SK-N-SH (cell line): ENCODE measurements at regions not wholly inside any gene's neighbourhood (a gene's known extent, or its start where the extent isn't known, plus 50 kb on each side); places are given as distances from the start of the nearest gene placed in this dataset.

Experiments used
- CTCF ChIA-PET: fragments of 300-600, 350-600 bp; formaldehyde crosslinking; extraction: SDS; loops from one replicate; lab custom pipeline; 2021; lab: Yijun Ruan, JAX
- POLR2A ChIA-PET: fragments of 350-600 bp; sonication (Branson Sonifier 250); formaldehyde crosslinking; extraction: SDS; loops from one replicate; lab custom pipeline; 2020; ENCODE audit warnings: antibody characterized with exemption, inconsistent platforms; lab: Yijun Ruan, JAX
- DNase-seq: peaks from one replicate; pipeline ENCODE4 v3.0.0; 2012
- H2AFZ ChIP-seq: fragments of 200-600 bp; sonication (generic); 2 replicates; pipeline ENCODE4 v1.8.1; 2016; ENCODE audit warnings: antibody characterized with exemption, mild to moderate bottlenecking, low read depth
- H3F3A ChIP-seq: fragments of 200-600 bp; sonication (generic); replicated peaks from 2 replicates; pipeline ENCODE3; 2016; ENCODE audit warnings: antibody characterized with exemption, mild to moderate bottlenecking; ENCODE audit not compliant: insufficient read depth
- H3K27ac ChIP-seq, 2 experiments: fragments of 200-500 bp in 1 of 2; fragments of 200-600 bp in 1 of 2; sonication (Bioruptor generic) in 1 of 2; sonication (generic), shearing (Covaris generic) in 1 of 2; 2 replicates each; pipeline versions ENCODE4 v1.5.1 to v1.6.1; 2014 to 2016; ENCODE audit warnings: low read depth in 2 of 2, inconsistent platforms in 1 of 2, low read length in 1 of 2, mild to moderate bottlenecking in 1 of 2, mixed read lengths in 1 of 2
- H3K27me3 ChIP-seq: fragments of 200-600 bp; sonication (generic), shearing (Covaris generic); 2 replicates; pipeline ENCODE4 v1.6.1; 2016; ENCODE audit warnings: mixed run types; ENCODE audit not compliant: insufficient read depth
- H3K36me3 ChIP-seq, 2 experiments: fragments of 200-500 bp in 1 of 2; fragments of 200-600 bp in 1 of 2; sonication (Bioruptor generic) in 1 of 2; sonication (generic) in 1 of 2; replicated peaks in 1 of 2; 2 replicates each; pipeline versions ENCODE3 to v1.5.1; 2014 to 2016; ENCODE audit warnings: low read length in 1 of 2, mild to moderate bottlenecking in 1 of 2; ENCODE audit not compliant: insufficient read depth in 2 of 2, control insufficient read depth in 1 of 2
- H3K4me1 ChIP-seq, 2 experiments: fragments of 200-500 bp in 1 of 2; fragments of 200-600 bp in 1 of 2; sonication (Bioruptor generic) in 1 of 2; sonication (generic), shearing (Covaris generic) in 1 of 2; 2 replicates each; pipeline versions ENCODE4 v1.5.1 to v1.6.1; 2014 to 2016; ENCODE audit warnings: low read depth in 1 of 2, low read length in 1 of 2, mixed run types in 1 of 2; ENCODE audit not compliant: insufficient read depth in 2 of 2, control insufficient read depth in 1 of 2
- H3K4me2 ChIP-seq: fragments of 200-600 bp; sonication (generic), shearing (Covaris generic); 2 replicates; pipeline ENCODE4 v1.6.1; 2017; ENCODE audit warnings: mixed run types
- H3K4me3 ChIP-seq, 2 experiments: fragments of 200-500 bp in 1 of 2; fragments of 200-600 bp in 1 of 2; sonication (Bioruptor generic) in 1 of 2; sonication (generic), shearing (Covaris generic) in 1 of 2; 2 replicates each; pipeline versions ENCODE4 v1.5.1 to v1.8.1; 2014 to 2016; ENCODE audit warnings: low read depth in 2 of 2, inconsistent platforms in 1 of 2, low read length in 1 of 2, mild to moderate bottlenecking in 1 of 2, mixed read lengths in 1 of 2, moderate library complexity in 1 of 2
- H3K79me2 ChIP-seq: fragments of 200-600 bp; sonication (generic); 2 replicates; pipeline ENCODE4 v1.8.1; 2017; ENCODE audit warnings: mild to moderate bottlenecking; ENCODE audit not compliant: insufficient read depth
- H3K9ac ChIP-seq: fragments of 200-600 bp; sonication (generic); 2 replicates; pipeline ENCODE4 v1.6.1; 2017; ENCODE audit warnings: mixed run types
- H3K9me2 ChIP-seq: fragments of 200-600 bp; sonication (generic); 2 replicates; pipeline ENCODE4 v1.6.1; 2017; ENCODE audit warnings: mixed run types
- H3K9me3 ChIP-seq: fragments of 200-600 bp; sonication (generic); 2 replicates; pipeline ENCODE4 v1.6.1; 2017; ENCODE audit warnings: mixed run types, mild to moderate bottlenecking, moderate library complexity
- H4K20me1 ChIP-seq: fragments of 200-600 bp; sonication (generic); 2 replicates; pipeline ENCODE4 v1.6.1; 2017; ENCODE audit warnings: mild to moderate bottlenecking, mixed run types; ENCODE audit not compliant: insufficient read depth
- CHD2 ChIP-seq: fragments of 150-350 bp; IDR thresholded peaks from 2 replicates; pipeline ENCODE4 v1.6.1; 2018; ENCODE audit warnings: low read length; ENCODE audit not compliant: partially characterized antibody
- EZH2phosphoT487 ChIP-seq: fragments of 200-600 bp; sonication (generic); IDR thresholded peaks from 2 replicates; pipeline ENCODE4 v1.6.1; 2017; ENCODE audit warnings: low read depth, mixed run types, mild to moderate bottlenecking, antibody characterized with exemption, moderate library complexity, borderline replicate concordance
- FOSL2 ChIP-seq: IDR thresholded peaks from 2 replicates; pipeline ENCODE4 v1.4.0; 2012; ENCODE audit warnings: low read depth, mild to moderate bottlenecking, moderate library complexity, borderline replicate concordance
- FOXJ3 ChIP-seq: sonication (generic); formaldehyde crosslinking; IDR thresholded peaks from 2 replicates; pipeline ENCODE4 v1.5.1; 2020; ENCODE audit warnings: mild to moderate bottlenecking, missing genetic modification reagents
- FOXM1 ChIP-seq: IDR thresholded peaks from 2 replicates; pipeline ENCODE4 v1.4.0; 2012; ENCODE audit warnings: low read depth, mild to moderate bottlenecking
- GATA2 ChIP-seq: sonication (generic); formaldehyde crosslinking; IDR thresholded peaks from 2 replicates; pipeline ENCODE4 v1.5.0; 2020; ENCODE audit warnings: mild to moderate bottlenecking, missing genetic modification reagents
- MXI1 ChIP-seq: IDR thresholded peaks from 2 replicates; pipeline ENCODE4 v1.6.1; 2012; ENCODE audit warnings: mild to moderate bottlenecking, low read depth, low read length, improper control_type of control experiment
- NFIC ChIP-seq: IDR thresholded peaks from 2 replicates; pipeline ENCODE4 v1.4.0; 2012; ENCODE audit warnings: borderline replicate concordance
- RAD21 ChIP-seq: IDR thresholded peaks from 2 replicates; pipeline ENCODE4 v1.6.1; 2012; ENCODE audit warnings: mild to moderate bottlenecking, low read length
- REST ChIP-seq: IDR thresholded peaks from 2 replicates; pipeline ENCODE4 v1.6.1; 2012; ENCODE audit warnings: mild to moderate bottlenecking, low read depth, low read length, moderate library complexity
- RFX5 ChIP-seq: IDR thresholded peaks from 2 replicates; pipeline ENCODE4 v1.6.1; 2012; ENCODE audit warnings: mild to moderate bottlenecking, improper control_type of control experiment, low read length
- RXRA ChIP-seq: IDR thresholded peaks from 2 replicates; pipeline ENCODE4 v1.4.0; 2012; ENCODE audit warnings: low read depth, mild to moderate bottlenecking, borderline replicate concordance
- SIN3A ChIP-seq: IDR thresholded peaks from 2 replicates; pipeline ENCODE4 v1.6.1; 2012; ENCODE audit warnings: low read depth, mild to moderate bottlenecking, low read length, moderate library complexity, borderline replicate concordance
- SMC3 ChIP-seq: IDR thresholded peaks from 2 replicates; pipeline ENCODE4 v1.6.1; 2012; ENCODE audit warnings: low read depth, low read length, improper control_type of control experiment
- TAF1 ChIP-seq: IDR thresholded peaks from 2 replicates; pipeline ENCODE4 v1.6.1; 2012; ENCODE audit warnings: low read depth, mild to moderate bottlenecking, low read length, moderate library complexity, borderline replicate concordance
- TCF12 ChIP-seq: IDR thresholded peaks from 2 replicates; pipeline ENCODE4 v1.4.0; 2012
- TEAD4 ChIP-seq: IDR thresholded peaks from 2 replicates; pipeline ENCODE4 v1.4.0; 2012; ENCODE audit warnings: mild to moderate bottlenecking, borderline replicate concordance; ENCODE audit not compliant: insufficient read depth
- USF1 ChIP-seq: IDR thresholded peaks from 2 replicates; pipeline ENCODE4 v1.4.0; 2012; ENCODE audit warnings: low read depth, borderline replicate concordance
- YY1 ChIP-seq: IDR thresholded peaks from 2 replicates; pipeline ENCODE4 v1.4.0; 2012; ENCODE audit warnings: low read depth, mild to moderate bottlenecking
- WGBS: methylation state at CpG from one replicate; pipeline ENCODE4 v1.1.6; 2017; ENCODE audit warnings: low lambda C conversion rate; 5-methylcytosine and 5-hydroxymethylcytosine counted together
- TF ChIP-seq, protein P1 (sequence below): IDR thresholded peaks from 2 replicates; pipeline ENCODE4 v1.4.0; 2012; ENCODE audit warnings: low read depth
- TF ChIP-seq, protein P2 (sequence below): IDR thresholded peaks from 2 replicates; pipeline ENCODE4; 2012

GRCh38 chr1:47616036-47616435 lies 178.2 kb downstream of the FOXD2 start:
- Histone ChIP-seq H3K4me3 (no peak overlapping the region), H4K20me1 (no peaks in the 10 kb centered on the region), H3K27me3 (no peaks in the 10 kb centered on the region; the same call in 1 of the 2 replicates), H3K27ac (no peak overlapping the region), H3F3A (no peaks in the 10 kb centered on the region), H3K79me2 (no peaks in the 10 kb centered on the region), H3K9ac (no peak overlapping the region), H3K36me3 (no peaks in the 10 kb centered on the region), H3K4me1 (peaks cover 0 to 9% of the 10 kb centered on the region in 2 experiments; a peak in 1 of 4 replicates), H3K9me2 (no peaks in the 10 kb centered on the region)
- no peak for DNase-seq
- CTCF ChIA-PET = interaction anchor here (0.9 kb wide), 1 partner anchor 12 kb away, joined by 3 read pairs; no protein-coding TSS in a partner anchor
- TF ChIP-seq NFIC (no peak), MXI1 (no peak), RXRA (no peak), TCF12 (no peak), USF1 (no peak), EZH2phosphoT487 (no peak), CHD2 (no peak), FOXM1 (no peak), YY1 (no peak), TEAD4 (no peak), RFX5 (no peak), FOXJ3 (CRISPR knock-in tag) (no peak), SMC3 (no peak), FOSL2 (no peak), SIN3A (no peak)
- TF ChIP-seq, protein P1, sequence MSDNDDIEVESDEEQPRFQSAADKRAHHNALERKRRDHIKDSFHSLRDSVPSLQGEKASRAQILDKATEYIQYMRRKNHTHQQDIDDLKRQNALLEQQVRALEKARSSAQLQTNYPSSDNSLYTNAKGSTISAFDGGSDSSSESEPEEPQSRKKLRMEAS = no peak
- TF ChIP-seq, protein P2, sequence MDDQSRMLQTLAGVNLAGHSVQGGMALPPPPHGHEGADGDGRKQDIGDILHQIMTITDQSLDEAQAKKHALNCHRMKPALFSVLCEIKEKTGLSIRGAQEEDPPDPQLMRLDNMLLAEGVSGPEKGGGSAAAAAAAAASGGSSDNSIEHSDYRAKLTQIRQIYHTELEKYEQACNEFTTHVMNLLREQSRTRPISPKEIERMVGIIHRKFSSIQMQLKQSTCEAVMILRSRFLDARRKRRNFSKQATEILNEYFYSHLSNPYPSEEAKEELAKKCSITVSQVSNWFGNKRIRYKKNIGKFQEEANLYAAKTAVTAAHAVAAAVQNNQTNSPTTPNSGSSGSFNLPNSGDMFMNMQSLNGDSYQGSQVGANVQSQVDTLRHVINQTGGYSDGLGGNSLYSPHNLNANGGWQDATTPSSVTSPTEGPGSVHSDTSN = no peak
- TF ChIP-seq, all 33 proteins: peak for 0
- WGBS = 25% methylated on average over 1 of the region's 3 CpGs
- H3K9me3 ChIP-seq = no peaks in the 10 kb centered on the region
- POLR2A ChIA-PET = no interaction called here
- no peak overlapping the region for H2AFZ ChIP-seq
- no peak overlapping the region for H3K4me2 ChIP-seq

DNA sequence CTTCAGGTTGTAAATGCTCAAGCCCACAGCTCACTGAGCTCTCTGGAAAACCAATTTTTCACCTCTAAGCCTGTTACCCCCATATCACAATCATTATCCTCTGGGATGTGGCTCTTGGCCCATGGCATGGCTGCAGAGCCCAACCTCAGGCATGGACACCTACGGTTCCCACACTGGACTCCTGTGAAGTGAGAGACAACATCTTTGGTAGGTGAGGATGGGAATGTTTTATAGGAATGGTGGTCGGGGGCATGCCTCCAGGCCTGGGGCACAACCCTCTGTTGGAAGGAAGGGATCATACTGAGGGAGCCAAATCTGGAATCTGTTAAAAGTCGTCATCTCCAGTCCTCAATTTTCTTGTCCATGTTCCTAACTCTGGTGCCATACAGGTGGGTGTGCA lies 179.1 kb downstream of the FOXD2 start:
- WGBS = 42% methylated on average over 3 of the region's 3 CpGs
- TF ChIP-seq RAD21 (no peak), TCF12 (no peak), TAF1 (no peak), FOXJ3 (CRISPR knock-in tag) (no peak), CHD2 (no peak), GATA2 (no peak), REST (no peak), RFX5 (no peak), TEAD4 (no peak), USF1 (no peak)
- TF ChIP-seq, protein P1 = no peak

More for the DNA sequence above, 179.1 kb downstream of the FOXD2 start:
- CTCF ChIA-PET = no interaction called here
- Histone ChIP-seq H3K4me2 (no peak overlapping the region), H3K4me3 (no peak overlapping the region), H3K27ac (no peak overlapping the region), H3K9ac (no peak overlapping the region), H3K4me1 (peaks cover 0 to 9% of the 10 kb centered on the region in 2 experiments; a peak in 1 of 4 replicates), H3F3A (no peaks in the 10 kb centered on the region), H3K9me3 (no peaks in the 10 kb centered on the region), H3K36me3 (no peaks in the 10 kb centered on the region), H3K79me2 (no peaks in the 10 kb centered on the region), H3K27me3 (no peaks in the 10 kb centered on the region; the same call in 1 of the 2 replicates), H3K9me2 (no peaks in the 10 kb centered on the region), H4K20me1 (no peaks in the 10 kb centered on the region), H2AFZ (no peak overlapping the region)
- POLR2A ChIA-PET = no interaction called here
- DNase-seq = no peak
